C4-2B (cell line): ENCODE measurements at regions not wholly inside any gene's neighbourhood (a gene's known extent, or its start where the extent isn't known, plus 50 kb on each side); places are given as distances from the start of the nearest gene placed in this dataset.

Experiments used
- ZFX ChIP-seq: fragments of 450-650 bp; IDR thresholded peaks from 2 replicates; pipeline ENCODE4 v1.6.1; 2017
- TF ChIP-seq, protein P1 (sequence below): fragments of 450-650 bp; conservative IDR thresholded peaks from 2 replicates; pipeline ENCODE4 v1.5.1; 2017; ENCODE audit warnings: mild to moderate bottlenecking

DNA sequence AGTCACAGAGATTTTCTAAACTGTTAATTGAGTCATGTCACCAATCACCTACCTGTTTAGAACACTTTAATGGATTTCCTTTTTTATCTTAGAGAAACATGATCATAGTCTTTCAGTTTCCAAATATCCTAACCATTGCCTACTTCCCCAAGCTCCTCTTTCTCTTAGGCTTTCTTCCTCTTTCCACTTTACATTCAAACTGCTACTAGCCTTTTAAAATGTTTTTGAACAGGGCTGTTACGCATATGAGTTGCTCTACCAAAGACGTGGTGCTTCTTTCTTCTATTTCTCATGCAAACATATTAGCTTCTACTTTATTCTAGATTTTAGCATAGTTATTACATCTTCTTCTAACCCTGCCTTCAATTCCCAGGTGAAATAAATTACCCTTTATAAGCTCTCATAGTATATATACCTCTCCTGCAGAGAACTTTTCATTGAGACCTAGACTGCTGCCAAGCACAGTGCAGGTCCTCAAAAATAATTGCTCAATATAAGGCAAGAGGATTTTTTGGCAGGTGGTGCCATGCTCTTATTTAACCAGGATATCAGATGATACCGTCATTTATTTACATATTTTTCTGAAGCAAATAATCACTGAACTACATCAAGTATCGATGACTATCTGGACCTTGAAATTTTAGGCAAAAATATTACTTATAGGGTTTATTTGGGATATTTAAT is 937.1 kb downstream of the TSN start:
- no peak for TF ChIP-seq ZFX
- TF ChIP-seq, protein P1, sequence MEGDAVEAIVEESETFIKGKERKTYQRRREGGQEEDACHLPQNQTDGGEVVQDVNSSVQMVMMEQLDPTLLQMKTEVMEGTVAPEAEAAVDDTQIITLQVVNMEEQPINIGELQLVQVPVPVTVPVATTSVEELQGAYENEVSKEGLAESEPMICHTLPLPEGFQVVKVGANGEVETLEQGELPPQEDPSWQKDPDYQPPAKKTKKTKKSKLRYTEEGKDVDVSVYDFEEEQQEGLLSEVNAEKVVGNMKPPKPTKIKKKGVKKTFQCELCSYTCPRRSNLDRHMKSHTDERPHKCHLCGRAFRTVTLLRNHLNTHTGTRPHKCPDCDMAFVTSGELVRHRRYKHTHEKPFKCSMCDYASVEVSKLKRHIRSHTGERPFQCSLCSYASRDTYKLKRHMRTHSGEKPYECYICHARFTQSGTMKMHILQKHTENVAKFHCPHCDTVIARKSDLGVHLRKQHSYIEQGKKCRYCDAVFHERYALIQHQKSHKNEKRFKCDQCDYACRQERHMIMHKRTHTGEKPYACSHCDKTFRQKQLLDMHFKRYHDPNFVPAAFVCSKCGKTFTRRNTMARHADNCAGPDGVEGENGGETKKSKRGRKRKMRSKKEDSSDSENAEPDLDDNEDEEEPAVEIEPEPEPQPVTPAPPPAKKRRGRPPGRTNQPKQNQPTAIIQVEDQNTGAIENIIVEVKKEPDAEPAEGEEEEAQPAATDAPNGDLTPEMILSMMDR, result no peak
